NCI-H524 (cell line): ENCODE measurements at regions not wholly inside any gene's neighbourhood (a gene's known extent, or its start where the extent isn't known, plus 50 kb on each side); places are given as distances from the start of the nearest gene placed in this dataset.

Experiments used
- DNase-seq, 2 experiments: peaks; one replicate each; lab custom pipeline; 2025; lab: John Stamatoyannopoulos, UW

DNA sequence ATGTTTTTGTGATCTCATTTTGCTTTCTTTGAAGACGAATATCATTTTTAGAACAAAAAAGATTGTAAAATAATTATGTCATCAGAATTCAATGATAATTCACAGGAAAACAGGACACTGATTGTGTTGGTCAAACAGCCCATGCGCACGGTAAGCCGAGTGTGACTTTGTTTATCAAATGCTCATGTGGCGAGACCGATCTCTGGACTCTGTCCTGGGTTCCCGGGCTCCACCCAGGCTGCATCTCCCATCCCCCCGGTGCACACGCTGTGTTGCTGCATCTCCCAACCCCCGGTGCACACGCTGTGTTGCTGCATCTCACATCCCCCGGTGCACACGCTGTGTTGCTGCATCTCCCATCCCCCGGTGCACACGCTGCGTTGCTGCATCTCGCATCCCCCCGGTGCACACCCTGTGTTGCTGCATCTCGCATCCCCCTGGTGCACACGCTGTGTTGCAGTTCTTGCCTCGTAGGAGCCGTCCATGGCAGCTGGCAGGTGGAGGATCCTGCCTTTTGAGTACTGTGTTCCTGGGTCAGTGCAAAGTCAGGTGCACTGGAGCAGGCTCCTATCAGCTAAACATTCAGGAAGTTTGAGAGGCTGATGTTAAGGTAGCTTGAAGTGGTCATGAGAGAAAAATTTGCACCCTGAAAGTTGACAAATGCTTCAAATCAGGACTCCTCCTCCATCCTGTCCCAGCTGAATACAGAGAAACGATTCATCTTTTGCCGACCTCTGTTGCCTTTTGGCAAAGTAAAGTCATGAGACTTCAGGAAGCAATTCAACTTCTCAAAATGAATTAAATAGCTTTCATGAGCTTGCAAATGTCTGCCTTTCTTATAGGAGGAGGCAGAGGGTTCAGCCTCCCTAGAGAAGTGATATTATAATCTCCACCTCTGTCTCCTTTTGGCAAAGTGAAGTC lies 77.1 kb upstream of the FRMD1 start:
- no peak for DNase-seq

GRCh38 chr6:168155193-168155592 lies 76.2 kb upstream of the FRMD1 start:
- no peak for DNase-seq

GRCh38 chr6:168154263-168154917 lies 75.4 kb upstream of the FRMD1 start:
- DNase-seq = no peak

GRCh38 chr6:168153553-168153952 lies 74.5 kb upstream of the FRMD1 start:
- DNase-seq = no peak

- DNase-seq = no peak
Observed at GRCh38 chr6:168152980-168153379, 74.0 kb upstream of the FRMD1 start.

DNA sequence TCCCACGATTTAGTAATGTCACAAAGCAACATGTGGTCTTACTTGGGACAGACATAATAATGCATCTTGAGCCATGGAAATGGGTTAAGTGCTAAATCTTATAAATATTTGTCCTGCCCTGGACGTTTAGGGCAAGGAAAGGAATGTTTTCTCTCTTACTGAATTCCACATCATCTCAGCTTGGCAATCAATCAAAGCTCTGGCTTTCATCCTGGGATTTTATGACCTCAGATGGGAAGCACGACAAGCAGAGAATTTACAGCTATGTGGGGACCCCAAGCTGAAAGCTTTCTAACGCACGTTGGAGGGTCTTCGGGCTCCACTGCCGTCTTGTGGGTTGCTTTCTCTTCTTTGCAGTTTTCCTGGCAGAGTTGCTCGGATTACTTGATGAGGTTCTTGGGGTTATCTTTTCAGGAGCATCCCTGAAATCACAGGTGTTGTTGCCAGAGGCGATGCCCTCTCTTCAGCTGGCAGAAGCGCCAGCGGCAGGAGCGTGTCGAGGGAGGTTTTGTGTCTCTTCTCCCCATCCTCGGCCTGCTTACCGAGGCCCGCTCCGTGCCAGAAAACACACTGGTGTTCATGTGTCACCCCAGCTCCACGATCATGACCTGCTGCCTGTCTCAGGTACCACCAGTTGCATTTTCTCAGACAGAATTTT lies 73.4 kb upstream of the FRMD1 start:
- no peak for DNase-seq

- peak; percentile 26 to 67 for DNase-seq
Observed at GRCh38 chr6:168150551-168151320, 71.7 kb upstream of the FRMD1 start.

GRCh38 chr6:168149015-168149414 lies 70.0 kb upstream of the FRMD1 start:
- DNase-seq = peak; percentile 69 to 86

DNA sequence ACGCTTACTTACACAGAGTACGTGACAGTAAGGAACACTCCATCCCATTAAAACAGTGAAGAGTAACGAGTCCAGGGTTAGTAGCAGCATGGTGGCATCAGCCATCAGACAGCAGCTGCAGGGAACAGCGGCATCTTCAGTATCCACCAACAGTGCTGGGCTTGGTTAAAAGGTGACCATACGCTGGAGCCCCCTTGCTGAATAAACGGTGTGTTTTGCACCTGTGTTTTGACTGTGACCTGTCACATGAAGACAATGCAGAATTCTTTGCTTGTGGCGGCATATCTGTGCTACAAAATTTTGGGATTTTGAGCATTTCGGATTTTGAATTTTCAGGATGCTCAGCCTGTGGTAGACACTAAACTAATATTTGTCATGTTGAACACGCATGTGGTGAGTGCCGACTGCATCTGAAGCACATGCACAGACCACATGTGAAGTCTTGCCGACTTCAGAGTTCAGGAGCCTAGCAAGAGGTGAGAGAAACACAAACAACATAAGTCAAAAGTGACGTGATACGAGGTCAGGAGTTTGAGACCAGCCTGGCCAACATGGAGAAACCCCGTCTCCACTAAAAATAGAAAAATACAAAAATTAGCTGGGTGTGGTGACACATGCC lies 69.3 kb upstream of the FRMD1 start:
- peak in 1 of 2 experiments; percentile 30 for DNase-seq

DNA sequence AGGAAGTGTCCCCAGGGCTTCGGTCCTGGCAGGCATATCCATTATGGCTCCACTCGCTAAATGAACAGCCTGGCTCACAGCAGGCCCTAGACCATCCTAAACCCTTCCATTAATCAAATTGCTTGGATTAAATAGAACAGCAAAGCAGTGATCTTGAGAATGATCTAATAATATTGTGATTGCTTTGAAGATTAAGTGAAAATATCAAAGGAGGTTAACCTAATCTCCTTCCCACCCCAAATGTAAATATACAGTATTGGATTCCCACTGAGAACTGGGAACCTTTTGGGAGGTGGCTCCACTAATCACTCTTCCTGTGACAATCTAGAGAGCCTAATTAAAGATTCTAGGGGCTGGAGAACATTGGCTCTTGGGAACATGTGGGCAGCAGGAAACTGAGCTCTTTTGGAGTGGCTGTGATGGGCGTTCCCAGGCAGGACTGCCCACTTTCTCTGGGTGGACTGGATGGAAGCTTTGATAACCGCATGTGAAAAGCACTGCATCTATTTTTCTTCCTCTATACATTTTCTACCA lies 68.3 kb upstream of the FRMD1 start:
- DNase-seq = peak; percentile 98

DNA sequence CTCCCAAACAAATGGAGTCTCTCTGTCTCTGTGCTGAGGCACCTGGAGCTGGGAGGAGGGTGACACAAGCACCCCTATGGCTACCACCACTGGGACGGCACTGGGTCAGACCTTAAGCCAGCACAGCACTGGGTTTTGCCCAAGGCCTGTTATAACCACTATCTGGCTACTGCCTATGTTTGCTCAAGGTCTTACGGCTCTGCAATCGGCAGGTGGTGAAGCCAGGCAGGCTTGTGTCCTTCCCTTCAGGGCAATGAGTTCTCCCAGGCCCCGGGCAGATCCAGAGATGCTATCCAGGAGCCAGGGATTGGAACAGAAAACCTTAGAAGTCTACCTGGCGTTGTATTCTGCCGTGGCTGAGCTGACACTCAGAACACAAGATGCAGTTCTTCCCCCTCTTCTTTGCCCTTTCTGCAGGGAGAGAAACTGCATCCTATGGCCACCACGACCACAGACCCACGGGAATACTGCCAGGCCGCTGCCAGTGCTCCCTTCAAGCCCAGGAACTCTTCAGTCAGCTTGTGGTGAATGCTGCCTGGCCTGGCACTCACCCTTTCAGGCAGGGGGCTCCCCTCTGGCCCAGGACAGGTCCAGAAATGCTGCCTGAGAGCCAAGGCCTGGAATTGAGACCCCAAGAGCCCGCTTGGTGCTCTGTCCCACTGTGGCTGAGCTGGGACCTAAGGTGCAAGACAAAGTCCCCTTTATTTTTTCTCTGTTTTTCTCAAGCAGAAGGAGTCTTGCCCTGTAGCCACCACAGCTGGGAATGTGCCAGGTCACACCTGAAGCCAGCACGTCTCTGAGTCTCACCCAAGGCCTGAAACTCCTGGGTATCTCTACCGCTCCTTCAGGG lies 67.0 kb upstream of the FRMD1 start:
- DNase-seq = no peak

DNA sequence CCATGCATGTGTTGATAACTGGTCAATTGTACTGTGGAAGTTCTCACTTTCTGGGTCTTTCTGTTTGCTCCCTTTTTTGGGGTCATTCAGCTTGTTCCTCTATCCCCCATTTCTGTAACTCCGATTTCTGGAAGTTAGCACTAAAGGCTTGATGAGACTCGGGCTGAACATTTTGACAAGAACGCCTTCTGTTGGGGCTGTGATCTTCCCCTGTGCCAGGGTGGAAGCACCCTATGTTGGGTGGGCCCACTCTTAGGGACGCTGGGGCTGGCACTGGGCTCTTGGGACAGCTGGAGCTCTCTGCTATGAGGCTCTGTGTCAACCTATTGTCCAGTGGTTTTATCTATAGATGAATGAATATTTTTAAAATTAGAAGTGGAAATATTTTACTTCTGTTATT lies 60.1 kb upstream of the FRMD1 start:
- no peak for DNase-seq

DNA sequence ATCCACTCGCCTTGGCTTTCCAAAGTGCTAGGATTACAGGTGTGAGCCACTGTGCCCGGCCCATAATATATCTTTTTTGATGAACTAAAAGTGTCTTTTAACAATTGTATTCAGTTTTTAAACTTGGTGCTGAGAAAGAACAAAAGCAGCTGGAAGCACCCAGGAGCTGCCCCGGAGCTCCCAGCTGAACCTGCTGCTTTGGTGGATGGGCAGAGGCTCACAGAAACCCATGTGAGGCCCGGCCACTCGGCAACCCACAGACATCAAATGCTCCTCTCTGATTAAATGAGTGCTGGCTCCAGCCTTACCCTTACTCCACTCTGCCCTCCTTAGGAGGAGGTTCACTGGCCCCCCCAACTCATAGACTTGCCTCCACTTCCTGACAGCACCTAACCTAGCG lies 59.4 kb upstream of the FRMD1 start:
- DNase-seq = no peak

GRCh38 chr6:168137024-168137423 lies 58.0 kb upstream of the FRMD1 start:
- no peak for DNase-seq

GRCh38 chr6:168136622-168137021 lies 57.6 kb upstream of the FRMD1 start:
- DNase-seq = no peak

GRCh38 chr6:168136001-168136400 lies 57.0 kb upstream of the FRMD1 start:
- no peak for DNase-seq

- DNase-seq = no peak
Observed at GRCh38 chr6:168134560-168135201, 55.7 kb upstream of the FRMD1 start.

DNA sequence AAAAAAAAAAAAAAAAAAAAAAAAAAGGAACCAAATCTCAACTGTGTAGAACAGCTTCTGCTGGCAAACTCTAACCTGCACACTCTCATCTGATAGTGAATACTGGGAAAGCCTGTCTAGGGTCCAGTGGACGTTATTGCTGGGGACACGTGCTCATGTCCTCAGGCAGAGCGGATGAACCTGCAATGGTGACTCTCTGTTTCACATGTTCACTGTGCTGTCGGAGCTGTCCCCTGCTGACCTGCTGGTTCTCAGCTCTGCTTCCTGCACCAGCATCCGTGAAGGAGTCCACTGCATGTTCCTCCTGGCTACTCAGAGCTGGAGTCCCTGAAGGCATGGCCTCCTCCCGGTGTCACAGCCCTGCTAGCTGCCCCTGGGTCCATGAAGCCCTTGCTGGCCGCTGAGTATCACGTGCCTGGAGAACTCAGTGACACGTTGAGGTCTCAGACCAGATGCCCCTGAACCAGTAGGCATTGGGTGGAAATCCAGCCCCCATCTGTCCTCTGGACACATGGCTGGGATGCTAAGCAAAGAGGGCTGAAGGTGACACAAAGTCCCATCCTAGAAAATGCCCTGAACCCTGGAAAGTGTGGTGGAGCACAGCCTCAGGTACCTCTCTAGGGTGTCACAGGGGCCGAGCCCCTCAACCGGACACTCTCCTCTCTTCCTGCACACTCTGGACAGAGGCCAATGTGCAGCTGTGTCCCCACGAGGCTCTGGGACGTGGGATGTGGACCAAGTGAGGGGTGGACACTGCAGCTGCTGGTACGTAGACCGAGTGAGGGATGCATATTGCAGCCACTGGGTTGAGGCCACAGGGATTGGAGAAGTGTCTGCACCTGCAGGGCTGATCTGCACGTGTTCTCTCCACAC lies 54.9 kb upstream of the FRMD1 start:
- no peak for DNase-seq

- DNase-seq = peak; percentile 73 to 75
Observed at GRCh38 chr6:168133168-168133561, 54.2 kb upstream of the FRMD1 start.
